H9 (cell line): ENCODE measurements at regions not wholly inside any gene's neighbourhood (a gene's known extent, or its start where the extent isn't known, plus 50 kb on each side); places are given as distances from the start of the nearest gene placed in this dataset.

Experiments
- DNase-seq: peaks from one replicate; pipeline ENCODE4 v3.0.0-alpha.2; 2017
- H2AFZ ChIP-seq: one replicate; pipeline ENCODE4 v1.6.1; 2013; ENCODE audit warnings: mild to moderate bottlenecking, low read length, control low read depth, moderate library complexity
- H2AK5ac ChIP-seq: 2 replicates; pipeline ENCODE4 v1.6.1; 2013; ENCODE audit warnings: low read length, control low read depth, mixed read lengths; ENCODE audit not compliant: insufficient read length
- H2BK120ac ChIP-seq: one replicate; pipeline ENCODE4 v1.6.1; 2013; ENCODE audit warnings: low read depth, mild to moderate bottlenecking, low read length, control low read depth, inconsistent platforms; ENCODE audit not compliant: poor library complexity, severe bottlenecking
- H2BK12ac ChIP-seq: 2 replicates; pipeline ENCODE4 v1.6.1; 2013; ENCODE audit warnings: low read length, control low read depth, mixed read lengths, low read depth; ENCODE audit not compliant: insufficient read length
- H2BK15ac ChIP-seq: 2 replicates; pipeline ENCODE4 v1.6.1; 2013; ENCODE audit warnings: low read depth, low read length, control low read depth
- H2BK20ac ChIP-seq: one replicate; pipeline ENCODE4 v1.6.1; 2013; ENCODE audit warnings: low read depth, mild to moderate bottlenecking, low read length, control low read depth, inconsistent platforms; ENCODE audit not compliant: poor library complexity, severe bottlenecking
- H2BK5ac ChIP-seq: 2 replicates; pipeline ENCODE4 v1.6.1; 2013; ENCODE audit warnings: low read length, control low read depth, mixed read lengths; ENCODE audit not compliant: insufficient read length
- H3K14ac ChIP-seq: 2 replicates; pipeline ENCODE4 v1.6.1; 2013; ENCODE audit warnings: low read length, control low read depth; ENCODE audit not compliant: insufficient read depth
- H3K18ac ChIP-seq: 2 replicates; pipeline ENCODE4 v1.6.1; 2013; ENCODE audit warnings: low read depth, mild to moderate bottlenecking, mixed read lengths, low read length, control low read depth; ENCODE audit not compliant: insufficient read length
- H3K23ac ChIP-seq: 2 replicates; pipeline ENCODE4 v1.6.1; 2013; ENCODE audit warnings: low read length, control low read depth, mixed read lengths, low read depth; ENCODE audit not compliant: insufficient read length
- H3K23me2 ChIP-seq: 2 replicates; pipeline ENCODE4 v1.6.1; 2013; ENCODE audit warnings: low read depth, mild to moderate bottlenecking, mixed read lengths, low read length, control low read depth; ENCODE audit not compliant: insufficient read length, poor library complexity, severe bottlenecking
- H3K27ac ChIP-seq: 2 replicates; pipeline ENCODE4 v1.5.1; 2013; ENCODE audit warnings: low read length, control low read depth, mixed read lengths, low read depth; ENCODE audit not compliant: insufficient read length
- H3K27me3 ChIP-seq: 2 replicates; pipeline ENCODE4 v1.6.1; 2013; ENCODE audit warnings: low read length, control low read depth, inconsistent platforms; ENCODE audit not compliant: insufficient read depth
- H3K4ac ChIP-seq: 2 replicates; pipeline ENCODE4 v1.6.1; 2013; ENCODE audit warnings: low read depth, mild to moderate bottlenecking, control low read depth, inconsistent platforms, low read length, moderate library complexity
- H3K4me1 ChIP-seq: 2 replicates; pipeline ENCODE4 v1.6.1; 2013; ENCODE audit warnings: low read length, control low read depth, inconsistent platforms; ENCODE audit not compliant: insufficient read depth
- H3K4me2 ChIP-seq: 2 replicates; pipeline ENCODE4 v1.6.1; 2013; ENCODE audit warnings: low read length, control low read depth, mixed read lengths; ENCODE audit not compliant: insufficient read length, insufficient read depth
- H3K56ac ChIP-seq: 2 replicates; pipeline ENCODE4 v1.6.1; 2013; ENCODE audit warnings: low read depth, mild to moderate bottlenecking, mixed read lengths, low read length, control low read depth; ENCODE audit not compliant: insufficient read length
- H3K79me1 ChIP-seq: 2 replicates; pipeline ENCODE4 v1.6.1; 2013; ENCODE audit warnings: low read depth, mild to moderate bottlenecking, moderate library complexity, low read length, control low read depth, inconsistent platforms; ENCODE audit not compliant: insufficient read depth, poor library complexity, severe bottlenecking
- H3K79me2 ChIP-seq: 2 replicates; pipeline ENCODE4 v1.6.1; 2013; ENCODE audit warnings: low read length, control low read depth, inconsistent platforms; ENCODE audit not compliant: insufficient read depth
- H3K9ac ChIP-seq: 2 replicates; pipeline ENCODE4 v1.6.1; 2013; ENCODE audit warnings: low read length, control low read depth, mixed read lengths; ENCODE audit not compliant: insufficient read length; ENCODE audit errors: extremely low read depth
- H3K9me3 ChIP-seq: one replicate; pipeline ENCODE4 v1.6.1; 2013; ENCODE audit warnings: low read depth, low read length, inconsistent platforms; ENCODE audit not compliant: control insufficient read depth
- H3T11ph ChIP-seq: one replicate; pipeline ENCODE4 v1.6.1; 2013; ENCODE audit warnings: mild to moderate bottlenecking, low read length, control low read depth, inconsistent platforms
- H4K20me1 ChIP-seq: one replicate; pipeline ENCODE4 v1.6.1; 2013; ENCODE audit not compliant: control insufficient read depth, insufficient read length, insufficient read depth
- H4K5ac ChIP-seq: 2 replicates; pipeline ENCODE4 v1.6.1; 2013; ENCODE audit warnings: low read depth, mild to moderate bottlenecking, mixed read lengths, low read length, control low read depth; ENCODE audit not compliant: insufficient read length
- H4K8ac ChIP-seq: replicated peaks from 2 replicates; pipeline ENCODE4 v1.6.1; 2013; ENCODE audit warnings: low read length, control low read depth, mixed read lengths, low read depth; ENCODE audit not compliant: insufficient read length
- H4K91ac ChIP-seq: 2 replicates; pipeline ENCODE4 v1.6.1; 2013; ENCODE audit warnings: low read depth, mild to moderate bottlenecking, moderate library complexity, mixed read lengths, low read length, control low read depth; ENCODE audit not compliant: insufficient read length
- H3K27ac Mint-ChIP-seq, 3 experiments: 2 replicates in 2 of 3; 3 replicates in 1 of 3; pipeline ENCODE4 v1.8.0; 2020 to 2021; ENCODE audit warnings: mixed read lengths in 3 of 3, mild to moderate bottlenecking in 1 of 3, moderate library complexity in 1 of 3
- H3K27me3 Mint-ChIP-seq: 2 replicates; pipeline ENCODE4 v1.8.0; 2021; ENCODE audit warnings: low read depth, mild to moderate bottlenecking, moderate library complexity, mixed read lengths
- H3K36me3 Mint-ChIP-seq, 3 experiments: 2 replicates in 2 of 3; 3 replicates in 1 of 3; pipeline ENCODE4 v1.8.0; 2020 to 2021; ENCODE audit warnings: low read depth in 3 of 3, mixed read lengths in 3 of 3; ENCODE audit not compliant: insufficient read depth in 1 of 3
- H3K4me1 Mint-ChIP-seq, 2 experiments: 2 replicates each; pipeline ENCODE4 v1.8.0; 2020; ENCODE audit warnings: mixed read lengths in 2 of 2
- H3K4me3 Mint-ChIP-seq, 2 experiments: 2 replicates in 1 of 2; 3 replicates in 1 of 2; pipeline ENCODE4 v1.8.0; 2020 to 2021; ENCODE audit warnings: mild to moderate bottlenecking in 2 of 2, mixed read lengths in 2 of 2, moderate library complexity in 1 of 2
- H3K9me3 Mint-ChIP-seq, 2 experiments: 2 replicates in 1 of 2; 3 replicates in 1 of 2; pipeline ENCODE4 v1.8.0; 2020; ENCODE audit warnings: mild to moderate bottlenecking in 2 of 2, mixed read lengths in 2 of 2, moderate library complexity in 1 of 2
- WGBS: extraction: QIAGEN DNeasy Blood & Tissue Kit; methylation state at CpG from one replicate; pipeline ENCODE4 v1.1.7; 2013; ENCODE audit warnings: missing lambda C conversion rate, low lambda C conversion rate, mixed read lengths; ENCODE audit not compliant: insufficient read length; ENCODE audit errors: extremely low coverage; 5-methylcytosine and 5-hydroxymethylcytosine counted together
- TF ChIP-seq, protein P1 (sequence below): fragments of 200-600 bp; sonication (generic); conservative IDR thresholded peaks from 3 replicates; pipeline ENCODE4 v1.8.0; 2021; ENCODE audit warnings: antibody characterized with exemption, mild to moderate bottlenecking

DNA sequence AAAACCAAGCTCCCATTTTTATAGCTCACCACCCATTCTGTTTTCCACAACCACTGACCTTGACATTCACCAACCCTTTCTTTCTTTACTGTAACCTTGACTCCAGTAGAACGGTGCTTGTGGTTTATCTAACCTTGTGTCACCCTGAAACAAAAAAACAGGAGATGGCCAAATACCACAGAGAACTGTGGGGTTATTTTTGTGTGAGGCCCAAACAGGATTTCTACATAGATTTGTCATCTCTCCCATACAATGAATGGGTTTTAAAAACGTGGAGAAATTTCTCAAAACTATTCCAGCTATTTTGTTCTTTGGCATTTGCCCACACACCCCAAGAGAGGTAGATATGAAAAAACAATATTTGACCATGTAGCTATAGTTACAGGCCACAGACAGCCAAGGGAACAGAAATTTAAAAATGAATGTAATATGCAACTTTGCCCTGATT lies 231.3 kb upstream of the TANK start:
- Histone ChIP-seq H2BK5ac (no peak overlapping the region), H3K9ac (no peak overlapping the region), H2BK12ac (no peak overlapping the region), H2AK5ac (no peak overlapping the region), H3K9me3 (no peaks in the 10 kb centered on the region), H3K27me3 (no peaks in the 10 kb centered on the region), H3K23ac (no peak overlapping the region), H3K56ac (no peak overlapping the region), H2BK120ac (no peak overlapping the region), H3K14ac (no peak overlapping the region), H3T11ph (no peak overlapping the region), H3K18ac (no peak overlapping the region), H3K4ac (no peak overlapping the region), H4K5ac (no peak overlapping the region), H3K79me1 (no peaks in the 10 kb centered on the region), H3K4me1 (peaks cover 16% of the 10 kb centered on the region; the same call in 1 of the 2 replicates), H4K20me1 (no peaks in the 10 kb centered on the region), H4K91ac (no peak overlapping the region), H2BK20ac (no peak overlapping the region), H3K79me2 (no peaks in the 10 kb centered on the region), H3K27ac (no peak overlapping the region), H2AFZ (no peak overlapping the region), H3K4me2 (no peak overlapping the region), H2BK15ac (no peak overlapping the region), H3K23me2 (no peaks in the 10 kb centered on the region), H4K8ac (no peak overlapping the region)
- DNase-seq = no peak
- H3K4me3 Mint-ChIP-seq = no peak overlapping the region
- peaks cover 0 to 19% (median 0%) of the 10 kb centered on the region in 3 experiments; a peak in 5 of 7 replicates for H3K36me3 Mint-ChIP-seq
- WGBS = no CpG with 5 or more reads among the region's 2 CpGs
- no peaks in the 10 kb centered on the region for H3K27me3 Mint-ChIP-seq
- H3K4me1 Mint-ChIP-seq = peaks cover 42 to 43% of the 10 kb centered on the region in 2 experiments
- H3K27ac Mint-ChIP-seq = no peak overlapping the region
- H3K9me3 Mint-ChIP-seq = no peaks in the 10 kb centered on the region; a peak in 1 of 5 replicates
- TF ChIP-seq, protein P1, sequence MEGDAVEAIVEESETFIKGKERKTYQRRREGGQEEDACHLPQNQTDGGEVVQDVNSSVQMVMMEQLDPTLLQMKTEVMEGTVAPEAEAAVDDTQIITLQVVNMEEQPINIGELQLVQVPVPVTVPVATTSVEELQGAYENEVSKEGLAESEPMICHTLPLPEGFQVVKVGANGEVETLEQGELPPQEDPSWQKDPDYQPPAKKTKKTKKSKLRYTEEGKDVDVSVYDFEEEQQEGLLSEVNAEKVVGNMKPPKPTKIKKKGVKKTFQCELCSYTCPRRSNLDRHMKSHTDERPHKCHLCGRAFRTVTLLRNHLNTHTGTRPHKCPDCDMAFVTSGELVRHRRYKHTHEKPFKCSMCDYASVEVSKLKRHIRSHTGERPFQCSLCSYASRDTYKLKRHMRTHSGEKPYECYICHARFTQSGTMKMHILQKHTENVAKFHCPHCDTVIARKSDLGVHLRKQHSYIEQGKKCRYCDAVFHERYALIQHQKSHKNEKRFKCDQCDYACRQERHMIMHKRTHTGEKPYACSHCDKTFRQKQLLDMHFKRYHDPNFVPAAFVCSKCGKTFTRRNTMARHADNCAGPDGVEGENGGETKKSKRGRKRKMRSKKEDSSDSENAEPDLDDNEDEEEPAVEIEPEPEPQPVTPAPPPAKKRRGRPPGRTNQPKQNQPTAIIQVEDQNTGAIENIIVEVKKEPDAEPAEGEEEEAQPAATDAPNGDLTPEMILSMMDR = no peak
